GM23338 (cell line): ENCODE measurements at regions not wholly inside any gene's neighbourhood (a gene's known extent, or its start where the extent isn't known, plus 50 kb on each side); places are given as distances from the start of the nearest gene placed in this dataset.

Source experiments
- CREB1 ChIP-seq: fragments of 250-450 bp; sonication (Bioruptor Pico); IDR thresholded peaks from 2 replicates; pipeline ENCODE4 v1.5.0; 2020; ENCODE audit warnings: low read depth, mild to moderate bottlenecking, moderate library complexity
- EZH2 ChIP-seq: fragments of 200-600 bp; sonication (generic); IDR thresholded peaks from one replicate; pipeline ENCODE4 v1.8.0; 2017; ENCODE audit warnings: antibody characterized with exemption, mild to moderate bottlenecking, low read depth; ENCODE audit not compliant: unreplicated experiment
- JUNB ChIP-seq: IDR thresholded peaks from one replicate; pipeline ENCODE4 v1.6.1; 2016; ENCODE audit warnings: antibody characterized with exemption; ENCODE audit not compliant: unreplicated experiment
- POLR2AphosphoS5 ChIP-seq: IDR thresholded peaks from 2 replicates; pipeline ENCODE4 v1.6.1; 2016; ENCODE audit warnings: antibody characterized with exemption, low read depth
- TF ChIP-seq, protein P1 (sequence below), 2 experiments: fragments of 200-600 bp in 1 of 2; sonication (generic) in 1 of 2; conservative IDR thresholded peaks; 2 replicates each; pipeline versions ENCODE4 v1.5.1 to v1.6.1; 2016 to 2017; ENCODE audit warnings: antibody characterized with exemption in 2 of 2, low read depth in 2 of 2, mild to moderate bottlenecking in 2 of 2, moderate library complexity in 1 of 2
- TF ChIP-seq, protein P2 (sequence below): IDR thresholded peaks from 2 replicates; pipeline ENCODE4 v1.6.1; 2016; ENCODE audit warnings: antibody characterized with exemption

DNA sequence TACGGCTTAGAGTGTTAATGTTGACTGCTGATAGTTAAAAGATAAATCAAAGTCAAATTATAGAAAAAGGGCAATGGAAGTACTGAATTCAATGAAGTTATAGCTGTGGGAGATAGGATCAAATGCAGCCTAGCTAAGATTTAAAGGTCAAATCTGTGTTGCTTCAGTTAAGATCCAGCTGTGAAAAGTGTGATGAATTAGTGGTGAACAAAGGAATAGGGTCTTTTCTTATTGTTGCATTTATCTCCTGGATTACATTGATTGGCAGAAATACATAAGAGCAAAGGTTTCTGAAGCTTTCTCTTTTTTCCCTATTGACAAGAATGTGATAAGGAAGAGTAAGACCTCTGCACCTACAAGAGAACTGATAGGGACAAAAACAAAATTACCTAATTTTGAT lies 1234.6 kb upstream of the ADGRL2 start:
- TF ChIP-seq POLR2AphosphoS5 (no peak), EZH2 (no peak), CREB1 (CRISPR knock-in tag) (no peak), JUNB (no peak)
- TF ChIP-seq, protein P1, sequence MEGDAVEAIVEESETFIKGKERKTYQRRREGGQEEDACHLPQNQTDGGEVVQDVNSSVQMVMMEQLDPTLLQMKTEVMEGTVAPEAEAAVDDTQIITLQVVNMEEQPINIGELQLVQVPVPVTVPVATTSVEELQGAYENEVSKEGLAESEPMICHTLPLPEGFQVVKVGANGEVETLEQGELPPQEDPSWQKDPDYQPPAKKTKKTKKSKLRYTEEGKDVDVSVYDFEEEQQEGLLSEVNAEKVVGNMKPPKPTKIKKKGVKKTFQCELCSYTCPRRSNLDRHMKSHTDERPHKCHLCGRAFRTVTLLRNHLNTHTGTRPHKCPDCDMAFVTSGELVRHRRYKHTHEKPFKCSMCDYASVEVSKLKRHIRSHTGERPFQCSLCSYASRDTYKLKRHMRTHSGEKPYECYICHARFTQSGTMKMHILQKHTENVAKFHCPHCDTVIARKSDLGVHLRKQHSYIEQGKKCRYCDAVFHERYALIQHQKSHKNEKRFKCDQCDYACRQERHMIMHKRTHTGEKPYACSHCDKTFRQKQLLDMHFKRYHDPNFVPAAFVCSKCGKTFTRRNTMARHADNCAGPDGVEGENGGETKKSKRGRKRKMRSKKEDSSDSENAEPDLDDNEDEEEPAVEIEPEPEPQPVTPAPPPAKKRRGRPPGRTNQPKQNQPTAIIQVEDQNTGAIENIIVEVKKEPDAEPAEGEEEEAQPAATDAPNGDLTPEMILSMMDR (conservative IDR thresholded peaks at IDR 0.05; ENCODE audit: low read depth in 2 of 2) = no peak
- TF ChIP-seq, protein P2, sequence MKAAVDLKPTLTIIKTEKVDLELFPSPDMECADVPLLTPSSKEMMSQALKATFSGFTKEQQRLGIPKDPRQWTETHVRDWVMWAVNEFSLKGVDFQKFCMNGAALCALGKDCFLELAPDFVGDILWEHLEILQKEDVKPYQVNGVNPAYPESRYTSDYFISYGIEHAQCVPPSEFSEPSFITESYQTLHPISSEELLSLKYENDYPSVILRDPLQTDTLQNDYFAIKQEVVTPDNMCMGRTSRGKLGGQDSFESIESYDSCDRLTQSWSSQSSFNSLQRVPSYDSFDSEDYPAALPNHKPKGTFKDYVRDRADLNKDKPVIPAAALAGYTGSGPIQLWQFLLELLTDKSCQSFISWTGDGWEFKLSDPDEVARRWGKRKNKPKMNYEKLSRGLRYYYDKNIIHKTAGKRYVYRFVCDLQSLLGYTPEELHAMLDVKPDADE = no peak
